ENCODE measurements at regions not wholly inside any gene's neighbourhood (a gene's known extent, or its start where the extent isn't known, plus 50 kb on each side); places are given as distances from the start of the nearest gene placed in this dataset.

- CTCF ChIA-PET: no interaction called here
- no peaks in the 10 kb centered on the region for H3K27me3 Mint-ChIP-seq (ENCODE audit: insufficient read depth, unreplicated experiment)
- H3K36me3 Mint-ChIP-seq (ENCODE audit: insufficient read depth, unreplicated experiment): no peaks in the 10 kb centered on the region
- no peaks in the 10 kb centered on the region for H3K4me1 Mint-ChIP-seq (ENCODE audit: low read depth, unreplicated experiment)
- TF ChIP-seq, protein P1, sequence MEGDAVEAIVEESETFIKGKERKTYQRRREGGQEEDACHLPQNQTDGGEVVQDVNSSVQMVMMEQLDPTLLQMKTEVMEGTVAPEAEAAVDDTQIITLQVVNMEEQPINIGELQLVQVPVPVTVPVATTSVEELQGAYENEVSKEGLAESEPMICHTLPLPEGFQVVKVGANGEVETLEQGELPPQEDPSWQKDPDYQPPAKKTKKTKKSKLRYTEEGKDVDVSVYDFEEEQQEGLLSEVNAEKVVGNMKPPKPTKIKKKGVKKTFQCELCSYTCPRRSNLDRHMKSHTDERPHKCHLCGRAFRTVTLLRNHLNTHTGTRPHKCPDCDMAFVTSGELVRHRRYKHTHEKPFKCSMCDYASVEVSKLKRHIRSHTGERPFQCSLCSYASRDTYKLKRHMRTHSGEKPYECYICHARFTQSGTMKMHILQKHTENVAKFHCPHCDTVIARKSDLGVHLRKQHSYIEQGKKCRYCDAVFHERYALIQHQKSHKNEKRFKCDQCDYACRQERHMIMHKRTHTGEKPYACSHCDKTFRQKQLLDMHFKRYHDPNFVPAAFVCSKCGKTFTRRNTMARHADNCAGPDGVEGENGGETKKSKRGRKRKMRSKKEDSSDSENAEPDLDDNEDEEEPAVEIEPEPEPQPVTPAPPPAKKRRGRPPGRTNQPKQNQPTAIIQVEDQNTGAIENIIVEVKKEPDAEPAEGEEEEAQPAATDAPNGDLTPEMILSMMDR (IDR thresholded peaks at IDR 0.05; ENCODE audit: insufficient read depth in 1 of 2, low read depth in 1 of 2, low read length in 1 of 2, severe bottlenecking in 1 of 2, unreplicated experiment in 1 of 2): no peak
- DNase-seq: no peak
- Histone ChIP-seq H3K36me3 (ENCODE audit: control insufficient read depth, insufficient read depth, low read length) (no peaks in the 10 kb centered on the region), H3K4me3 (ENCODE audit: low read depth, low read length) (no peak overlapping the region), H3K9me3 (no peaks in the 10 kb centered on the region), H3K4me1 (no peaks in the 10 kb centered on the region), H3K27me3 (replicated peaks; ENCODE audit: control insufficient read depth, insufficient read depth, low read length) (no peaks in the 10 kb centered on the region)
- no TSS peak for BruUV-seq (replicated peaks)
- POLR2A ChIA-PET: no interaction called here
- no peak overlapping the region for H3K27ac Mint-ChIP-seq (ENCODE audit: unreplicated experiment)
- H3K9me3 Mint-ChIP-seq (ENCODE audit: unreplicated experiment): no peaks in the 10 kb centered on the region
- intact Hi-C loops (cut with micrococcal nuclease; ENCODE audit: unreplicated experiment): no loop called here
- H3K4me3 Mint-ChIP-seq (ENCODE audit: unreplicated experiment): no peak overlapping the region
Measured at GRCh38 chr2:5039241-5039975, 652.8 kb upstream of the SOX11 start.

- BruUV-seq (replicated peaks): no TSS peak
- POLR2A ChIA-PET: no interaction called here
- Histone ChIP-seq H3K4me1 (no peaks in the 10 kb centered on the region), H3K27me3 (replicated peaks; ENCODE audit: control insufficient read depth, insufficient read depth, low read length) (no peaks in the 10 kb centered on the region), H3K9me3 (no peaks in the 10 kb centered on the region), H3K36me3 (ENCODE audit: control insufficient read depth, insufficient read depth, low read length) (no peaks in the 10 kb centered on the region), H3K4me3 (ENCODE audit: low read depth, low read length) (no peak overlapping the region)
- Mint-ChIP-seq H3K4me3 (ENCODE audit: unreplicated experiment) (no peak overlapping the region), H3K4me1 (ENCODE audit: low read depth, unreplicated experiment) (no peaks in the 10 kb centered on the region), H3K36me3 (ENCODE audit: insufficient read depth, unreplicated experiment) (no peaks in the 10 kb centered on the region), H3K27ac (ENCODE audit: unreplicated experiment) (no peak overlapping the region), H3K9me3 (ENCODE audit: unreplicated experiment) (no peaks in the 10 kb centered on the region), H3K27me3 (ENCODE audit: insufficient read depth, unreplicated experiment) (no peaks in the 10 kb centered on the region)
- intact Hi-C loops (cut with micrococcal nuclease; ENCODE audit: unreplicated experiment): no loop called here
- TF ChIP-seq, protein P1 (IDR thresholded peaks at IDR 0.05; ENCODE audit: insufficient read depth in 1 of 2, low read depth in 1 of 2, low read length in 1 of 2, severe bottlenecking in 1 of 2, unreplicated experiment in 1 of 2): no peak
- no peak for DNase-seq
- CTCF ChIA-PET: no interaction called here
Measured at GRCh38 chr2:5040571-5040970, 651.6 kb upstream of the SOX11 start.

GRCh38 chr2:5041501-5041900, 650.7 kb upstream of the SOX11 start:
- H3K36me3 ChIP-seq (ENCODE audit: control insufficient read depth, insufficient read depth, low read length): no peaks in the 10 kb centered on the region
- intact Hi-C loops (cut with micrococcal nuclease; ENCODE audit: unreplicated experiment): no loop called here
- TF ChIP-seq, protein P1 (IDR thresholded peaks at IDR 0.05; ENCODE audit: insufficient read depth in 1 of 2, low read depth in 1 of 2, low read length in 1 of 2, severe bottlenecking in 1 of 2, unreplicated experiment in 1 of 2): no peak
- ChIA-PET CTCF (no interaction called here), POLR2A (no interaction called here)
- Mint-ChIP-seq H3K4me1 (ENCODE audit: low read depth, unreplicated experiment) (no peaks in the 10 kb centered on the region), H3K4me3 (ENCODE audit: unreplicated experiment) (no peak overlapping the region), H3K36me3 (ENCODE audit: insufficient read depth, unreplicated experiment) (no peaks in the 10 kb centered on the region), H3K9me3 (ENCODE audit: unreplicated experiment) (no peaks in the 10 kb centered on the region), H3K27ac (ENCODE audit: unreplicated experiment) (no peak overlapping the region), H3K27me3 (ENCODE audit: insufficient read depth, unreplicated experiment) (no peaks in the 10 kb centered on the region)
- no peak for DNase-seq
- no peak overlapping the region for H3K4me3 ChIP-seq (ENCODE audit: low read depth, low read length)
- H3K9me3 ChIP-seq: no peaks in the 10 kb centered on the region
- H3K27me3 ChIP-seq (replicated peaks; ENCODE audit: control insufficient read depth, insufficient read depth, low read length): no peaks in the 10 kb centered on the region
- BruUV-seq (replicated peaks): no TSS peak
- H3K4me1 ChIP-seq: no peaks in the 10 kb centered on the region

Data from Caco-2 (cell line).